ENCODE measurements at regions not wholly inside any gene's neighbourhood (a gene's known extent, or its start where the extent isn't known, plus 50 kb on each side); places are given as distances from the start of the nearest gene placed in this dataset.

GRCh38 chr4:135605076-135605475, 1403.5 kb upstream of the PABPC4L start:
- no peak for TF ChIP-seq CEBPB (IDR thresholded peaks at IDR 0.05)
- TF ChIP-seq CTCF (IDR thresholded peaks at IDR 0.05), result no peak
- no peak for TF ChIP-seq RAD21 (conservative IDR thresholded peaks at IDR 0.05 in 1 of 2, IDR thresholded peaks at IDR 0.05 in 1 of 2)
- no peak for TF ChIP-seq BHLHE40 (IDR thresholded peaks at IDR 0.05; ENCODE audit: low read depth, low read length)
- TF ChIP-seq POLR2A (IDR thresholded peaks at IDR 0.05; ENCODE audit: low read length), result no peak
- no peak for TF ChIP-seq JUNB (IDR thresholded peaks at IDR 0.05)
- TF ChIP-seq HOXB13 (CRISPR knock-in tag; IDR thresholded peaks at IDR 0.05; ENCODE audit: low read depth), result no peak
- TF ChIP-seq HDAC2 (IDR thresholded peaks at IDR 0.05), result no peak
- TF ChIP-seq SMC3 (IDR thresholded peaks at IDR 0.05), result no peak
- TF ChIP-seq POLR2AphosphoS2 (conservative IDR thresholded peaks at IDR 0.05; ENCODE audit: low read length), result no peak
- TF ChIP-seq REST (IDR thresholded peaks at IDR 0.05), result no peak
- TF ChIP-seq GATA3 (IDR thresholded peaks at IDR 0.05; ENCODE audit: borderline replicate concordance), result no peak

Data from A549 (cell line).